OCI-LY1 (cell line): ENCODE measurements at regions not wholly inside any gene's neighbourhood (a gene's known extent, or its start where the extent isn't known, plus 50 kb on each side); places are given as distances from the start of the nearest gene placed in this dataset.

ENCODE experiments used
- H2AFZ ChIP-seq: fragments of 200-600 bp; sonication (generic), shearing (Covaris generic); 2 replicates; pipeline ENCODE4 v1.6.0; 2014; ENCODE audit warnings: antibody characterized with exemption, mild to moderate bottlenecking, low read length
- H3F3A ChIP-seq: fragments of 200-600 bp; sonication (generic), shearing (Covaris generic); 2 replicates; pipeline ENCODE4 v1.6.0; 2014; ENCODE audit warnings: mild to moderate bottlenecking, antibody characterized with exemption, low read length, moderate library complexity; ENCODE audit not compliant: insufficient read depth
- H3K27ac ChIP-seq: fragments of 200-600 bp; sonication (generic); 2 replicates; pipeline ENCODE4 v1.5.1; 2014; ENCODE audit warnings: low read length, mixed run types, mild to moderate bottlenecking, low read depth; ENCODE audit not compliant: poor library complexity, severe bottlenecking
- H3K27me3 ChIP-seq: fragments of 200-600 bp; sonication (generic); 2 replicates; pipeline ENCODE4 v1.6.0; 2014; ENCODE audit warnings: antibody characterized with exemption, mild to moderate bottlenecking, low read length, moderate library complexity; ENCODE audit not compliant: insufficient read depth
- H3K36me3 ChIP-seq: fragments of 200-600 bp; sonication (generic); 2 replicates; pipeline ENCODE4 v1.6.1; 2014; ENCODE audit warnings: mild to moderate bottlenecking, antibody characterized with exemption, low read length, moderate library complexity, mixed read lengths; ENCODE audit not compliant: insufficient read depth
- H3K4me1 ChIP-seq: fragments of 200-600 bp; sonication (generic); 2 replicates; pipeline ENCODE4 v1.5.1; 2014; ENCODE audit warnings: mild to moderate bottlenecking, low read length, moderate library complexity; ENCODE audit not compliant: insufficient read depth, severe bottlenecking
- H3K4me2 ChIP-seq: fragments of 200-600 bp; sonication (generic), shearing (Covaris generic); 2 replicates; pipeline ENCODE4 v1.6.1; 2014; ENCODE audit warnings: low read length
- H3K4me3 ChIP-seq: fragments of 200-600 bp; sonication (generic); 2 replicates; pipeline ENCODE4 v1.5.1; 2014; ENCODE audit warnings: low read length, low read depth, mild to moderate bottlenecking, mixed read lengths; ENCODE audit not compliant: poor library complexity, severe bottlenecking
- H3K79me2 ChIP-seq: fragments of 200-600 bp; shearing (Covaris generic); 2 replicates; pipeline ENCODE4 v1.6.1; 2016; ENCODE audit warnings: mixed run types, low read length, mixed read lengths; ENCODE audit not compliant: insufficient read depth
- H3K9ac ChIP-seq: fragments of 200-600 bp; sonication (generic), shearing (Covaris generic); 2 replicates; pipeline ENCODE4 v1.6.1; 2014; ENCODE audit warnings: mild to moderate bottlenecking, low read length, mixed read lengths
- H3K9me2 ChIP-seq: fragments of 200-600 bp; sonication (generic), shearing (Covaris generic); 2 replicates; pipeline ENCODE4 v1.6.1; 2014; ENCODE audit warnings: low read depth, mild to moderate bottlenecking, low read length, mixed read lengths
- H3K9me3 ChIP-seq: fragments of 200-600 bp; shearing (Covaris generic); 2 replicates; pipeline ENCODE4 v1.6.1; 2014; ENCODE audit warnings: low read length, mixed read lengths
- H4K20me1 ChIP-seq: fragments of 200-600 bp; sonication (generic), shearing (Covaris generic); 2 replicates; pipeline ENCODE4 v1.6.0; 2016; ENCODE audit warnings: mild to moderate bottlenecking, low read length; ENCODE audit not compliant: insufficient read depth
- CTCF ChIP-seq: fragments of 200-600 bp; sonication (generic), shearing (Covaris generic); IDR thresholded peaks from 2 replicates; pipeline ENCODE4 v1.5.1; 2017; ENCODE audit warnings: mild to moderate bottlenecking, antibody characterized with exemption, low read length, moderate library complexity, mixed read lengths
- EZH2 ChIP-seq: fragments of 200-600 bp; sonication (generic), shearing (Covaris generic); IDR thresholded peaks from 2 replicates; pipeline ENCODE4 v1.8.0; 2017; ENCODE audit warnings: borderline replicate concordance, mixed run types, mild to moderate bottlenecking, antibody characterized with exemption, low read length, moderate library complexity, mixed read lengths

GRCh38 chr10:84698989-84699388 is 370.6 kb downstream of the CCSER2 start:
- H3K27ac ChIP-seq = no peak overlapping the region
- no peaks in the 10 kb centered on the region for H4K20me1 ChIP-seq
- no peaks in the 10 kb centered on the region for H3K9me2 ChIP-seq
- no peaks in the 10 kb centered on the region for H3F3A ChIP-seq
- H3K4me2 ChIP-seq = no peak overlapping the region
- no peaks in the 10 kb centered on the region for H3K9me3 ChIP-seq
- H3K27me3 ChIP-seq = no peaks in the 10 kb centered on the region
- H3K36me3 ChIP-seq = no peaks in the 10 kb centered on the region
- TF ChIP-seq CTCF (no peak), EZH2 (no peak)
- H3K9ac ChIP-seq = no peak overlapping the region
- H3K79me2 ChIP-seq = no peaks in the 10 kb centered on the region
- no peak overlapping the region for H2AFZ ChIP-seq
- no peaks in the 10 kb centered on the region for H3K4me1 ChIP-seq
- H3K4me3 ChIP-seq = no peak overlapping the region

GRCh38 chr10:84700668-84701369 is 372.4 kb downstream of the CCSER2 start:
- Histone ChIP-seq H3K27me3 (no peaks in the 10 kb centered on the region), H3K9ac (no peak overlapping the region), H3F3A (no peaks in the 10 kb centered on the region), H3K9me2 (no peaks in the 10 kb centered on the region), H3K9me3 (no peaks in the 10 kb centered on the region), H3K79me2 (no peaks in the 10 kb centered on the region), H3K4me3 (no peak overlapping the region), H2AFZ (no peak overlapping the region), H4K20me1 (no peaks in the 10 kb centered on the region), H3K4me1 (no peaks in the 10 kb centered on the region), H3K36me3 (no peaks in the 10 kb centered on the region), H3K4me2 (no peak overlapping the region), H3K27ac (no peak overlapping the region)
- TF ChIP-seq CTCF = no peak
- TF ChIP-seq EZH2 = no peak

GRCh38 chr10:84701370-84701720 is 373.0 kb downstream of the CCSER2 start:
- H3K27ac ChIP-seq = no peak overlapping the region
- H4K20me1 ChIP-seq = no peaks in the 10 kb centered on the region
- H3K9ac ChIP-seq = no peak overlapping the region
- H2AFZ ChIP-seq = no peak overlapping the region
- no peaks in the 10 kb centered on the region for H3K9me2 ChIP-seq
- H3K36me3 ChIP-seq = no peaks in the 10 kb centered on the region
- no peak overlapping the region for H3K4me2 ChIP-seq
- H3K27me3 ChIP-seq = no peaks in the 10 kb centered on the region
- no peak for TF ChIP-seq EZH2
- no peak for TF ChIP-seq CTCF
- no peaks in the 10 kb centered on the region for H3K4me1 ChIP-seq
- no peaks in the 10 kb centered on the region for H3F3A ChIP-seq
- H3K79me2 ChIP-seq = no peaks in the 10 kb centered on the region
- H3K4me3 ChIP-seq = no peak overlapping the region
- no peaks in the 10 kb centered on the region for H3K9me3 ChIP-seq
